ENCODE measurements at regions not wholly inside any gene's neighbourhood (a gene's known extent, or its start where the extent isn't known, plus 50 kb on each side); places are given as distances from the start of the nearest gene placed in this dataset.

GRCh38 chr12:88882662-88883061 is 302.4 kb upstream of the KITLG start:
- H3K27ac ChIP-seq (ENCODE audit: low read depth, low read length): no peak overlapping the region
- no peaks in the 10 kb centered on the region for H3K36me3 ChIP-seq (ENCODE audit: insufficient read depth, low read length)
- no peaks in the 10 kb centered on the region for H3K27me3 ChIP-seq (ENCODE audit: insufficient read depth, low read length)
- H2AFZ ChIP-seq (ENCODE audit: low read length, unreplicated experiment): no peak overlapping the region
- no peaks in the 10 kb centered on the region for H3K79me2 ChIP-seq (ENCODE audit: control insufficient read depth, insufficient read depth, low read length, unreplicated experiment)
- no peaks in the 10 kb centered on the region for H3K4me1 ChIP-seq (ENCODE audit: control insufficient read depth, insufficient read depth, low read length, unreplicated experiment)
- no peak overlapping the region for H3K4me3 ChIP-seq (ENCODE audit: low read depth, low read length)

- no peaks in the 10 kb centered on the region for H3K79me2 ChIP-seq (ENCODE audit: control insufficient read depth, insufficient read depth, low read length, unreplicated experiment)
- H3K4me1 ChIP-seq (ENCODE audit: control insufficient read depth, insufficient read depth, low read length, unreplicated experiment): no peaks in the 10 kb centered on the region
- no peak overlapping the region for H3K27ac ChIP-seq (ENCODE audit: low read depth, low read length)
- H2AFZ ChIP-seq (ENCODE audit: low read length, unreplicated experiment): no peak overlapping the region
- H3K27me3 ChIP-seq (ENCODE audit: insufficient read depth, low read length): no peaks in the 10 kb centered on the region
- no peaks in the 10 kb centered on the region for H3K36me3 ChIP-seq (ENCODE audit: insufficient read depth, low read length)
- H3K4me3 ChIP-seq (ENCODE audit: low read depth, low read length): no peak overlapping the region
These were observed 299.8 kb upstream of the KITLG start for GRCh38 chr12:88880051-88880450.

DNA sequence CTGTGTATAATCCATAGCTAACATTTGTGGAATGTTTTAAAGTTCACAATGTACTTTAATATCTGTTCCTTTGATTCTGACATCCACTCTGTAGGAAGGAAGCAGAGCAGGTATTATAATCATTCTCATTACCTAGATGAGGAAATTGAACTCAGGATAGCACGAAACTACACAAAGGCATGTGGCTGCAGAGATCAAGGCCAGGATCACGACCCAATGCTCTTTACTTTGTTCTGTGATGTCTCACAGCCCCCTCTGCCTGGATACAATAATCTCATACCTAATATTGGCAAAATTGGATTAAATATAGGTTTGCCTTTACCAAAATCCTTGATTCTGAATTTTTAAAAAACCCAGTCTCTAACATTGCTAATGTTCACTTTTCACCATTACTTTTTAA is 298.0 kb upstream of the KITLG start:
- no peaks in the 10 kb centered on the region for H3K4me1 ChIP-seq (ENCODE audit: control insufficient read depth, insufficient read depth, low read length, unreplicated experiment)
- H3K4me3 ChIP-seq (ENCODE audit: low read depth, low read length): no peak overlapping the region
- no peak overlapping the region for H2AFZ ChIP-seq (ENCODE audit: low read length, unreplicated experiment)
- no peaks in the 10 kb centered on the region for H3K36me3 ChIP-seq (ENCODE audit: insufficient read depth, low read length)
- H3K27ac ChIP-seq (ENCODE audit: low read depth, low read length): no peak overlapping the region
- H3K79me2 ChIP-seq (ENCODE audit: control insufficient read depth, insufficient read depth, low read length, unreplicated experiment): no peaks in the 10 kb centered on the region
- H3K27me3 ChIP-seq (ENCODE audit: insufficient read depth, low read length): no peaks in the 10 kb centered on the region

- H2AFZ ChIP-seq (ENCODE audit: low read length, unreplicated experiment): no peak overlapping the region
- H3K36me3 ChIP-seq (ENCODE audit: insufficient read depth, low read length): no peaks in the 10 kb centered on the region
- H3K4me3 ChIP-seq (ENCODE audit: low read depth, low read length): no peak overlapping the region
- no peak overlapping the region for H3K27ac ChIP-seq (ENCODE audit: low read depth, low read length)
- no peaks in the 10 kb centered on the region for H3K4me1 ChIP-seq (ENCODE audit: control insufficient read depth, insufficient read depth, low read length, unreplicated experiment)
- H3K27me3 ChIP-seq (ENCODE audit: insufficient read depth, low read length): no peaks in the 10 kb centered on the region
- H3K79me2 ChIP-seq (ENCODE audit: control insufficient read depth, insufficient read depth, low read length, unreplicated experiment): no peaks in the 10 kb centered on the region
These were observed 296.6 kb upstream of the KITLG start for GRCh38 chr12:88876857-88877256.

DNA sequence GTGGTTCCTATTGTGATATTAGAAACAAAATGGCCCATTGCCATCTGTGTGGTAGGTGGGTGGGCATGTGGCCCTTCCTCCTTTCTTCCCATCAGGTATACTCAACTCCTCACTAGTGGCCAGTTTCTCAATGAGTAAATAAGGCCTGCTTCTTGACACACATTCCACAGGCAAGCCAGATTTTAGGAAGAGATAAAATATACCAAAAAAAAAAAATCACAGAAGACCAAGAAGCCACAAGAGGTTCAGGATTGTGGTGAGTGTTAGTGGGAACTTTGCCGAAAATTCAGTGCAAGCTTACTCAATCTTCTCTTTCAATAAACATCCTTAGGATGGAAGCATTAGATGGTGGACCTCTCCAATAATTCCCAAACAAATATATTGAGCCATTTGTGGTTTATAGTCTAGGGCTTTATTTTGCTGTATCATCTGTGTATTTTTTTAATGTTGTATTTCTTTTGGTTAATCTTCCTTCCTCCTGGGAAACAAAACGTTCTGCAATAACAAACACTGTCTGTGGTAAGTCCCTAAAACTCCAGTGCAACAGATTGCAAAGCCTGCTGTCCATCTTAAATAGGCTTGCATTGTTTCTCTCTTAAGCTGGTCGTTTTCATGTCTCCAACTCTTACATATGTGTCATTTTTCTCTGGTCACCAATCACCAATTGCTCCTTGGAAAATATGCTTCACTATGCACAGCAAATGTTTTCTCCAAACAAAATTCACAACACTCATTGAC is 289.9 kb upstream of the KITLG start:
- no peaks in the 10 kb centered on the region for H3K79me2 ChIP-seq (ENCODE audit: control insufficient read depth, insufficient read depth, low read length, unreplicated experiment)
- H3K4me3 ChIP-seq (ENCODE audit: low read depth, low read length): no peak overlapping the region
- H3K36me3 ChIP-seq (ENCODE audit: insufficient read depth, low read length): no peaks in the 10 kb centered on the region
- no peaks in the 10 kb centered on the region for H3K27me3 ChIP-seq (ENCODE audit: insufficient read depth, low read length)
- no peak overlapping the region for H2AFZ ChIP-seq (ENCODE audit: low read length, unreplicated experiment)
- no peak overlapping the region for H3K27ac ChIP-seq (ENCODE audit: low read depth, low read length)
- no peaks in the 10 kb centered on the region for H3K4me1 ChIP-seq (ENCODE audit: control insufficient read depth, insufficient read depth, low read length, unreplicated experiment)

- no peak overlapping the region for H2AFZ ChIP-seq (ENCODE audit: low read length, unreplicated experiment)
- no peaks in the 10 kb centered on the region for H3K27me3 ChIP-seq (ENCODE audit: insufficient read depth, low read length)
- H3K27ac ChIP-seq (ENCODE audit: low read depth, low read length): no peak overlapping the region
- no peaks in the 10 kb centered on the region for H3K79me2 ChIP-seq (ENCODE audit: control insufficient read depth, insufficient read depth, low read length, unreplicated experiment)
- no peaks in the 10 kb centered on the region for H3K4me1 ChIP-seq (ENCODE audit: control insufficient read depth, insufficient read depth, low read length, unreplicated experiment)
- H3K4me3 ChIP-seq (ENCODE audit: low read depth, low read length): no peak overlapping the region
- H3K36me3 ChIP-seq (ENCODE audit: insufficient read depth, low read length): no peaks in the 10 kb centered on the region
These were observed 287.8 kb upstream of the KITLG start for GRCh38 chr12:88868050-88868449.

- H3K4me1 ChIP-seq (ENCODE audit: control insufficient read depth, insufficient read depth, low read length, unreplicated experiment): no peaks in the 10 kb centered on the region
- no peak overlapping the region for H3K4me3 ChIP-seq (ENCODE audit: low read depth, low read length)
These were observed 287.2 kb upstream of the KITLG start for GRCh38 chr12:88867510-88867909.

GRCh38 chr12:88866881-88867280 is 286.6 kb upstream of the KITLG start:
- no peak overlapping the region for H2AFZ ChIP-seq (ENCODE audit: low read length, unreplicated experiment)
- H3K4me1 ChIP-seq (ENCODE audit: control insufficient read depth, insufficient read depth, low read length, unreplicated experiment): no peaks in the 10 kb centered on the region
- no peak overlapping the region for H3K4me3 ChIP-seq (ENCODE audit: low read depth, low read length)
- no peak overlapping the region for H3K27ac ChIP-seq (ENCODE audit: low read depth, low read length)
- no peaks in the 10 kb centered on the region for H3K36me3 ChIP-seq (ENCODE audit: insufficient read depth, low read length)
- no peaks in the 10 kb centered on the region for H3K79me2 ChIP-seq (ENCODE audit: control insufficient read depth, insufficient read depth, low read length, unreplicated experiment)
- no peaks in the 10 kb centered on the region for H3K27me3 ChIP-seq (ENCODE audit: insufficient read depth, low read length)

More at GRCh38 chr12:88867510-88867909, 287.2 kb upstream of the KITLG start:
- Histone ChIP-seq H3K36me3 (ENCODE audit: insufficient read depth, low read length) (no peaks in the 10 kb centered on the region), H3K79me2 (ENCODE audit: control insufficient read depth, insufficient read depth, low read length, unreplicated experiment) (no peaks in the 10 kb centered on the region), H3K27me3 (ENCODE audit: insufficient read depth, low read length) (no peaks in the 10 kb centered on the region), H3K27ac (ENCODE audit: low read depth, low read length) (no peak overlapping the region), H2AFZ (ENCODE audit: low read length, unreplicated experiment) (no peak overlapping the region)

- no peaks in the 10 kb centered on the region for H3K79me2 ChIP-seq (ENCODE audit: control insufficient read depth, insufficient read depth, low read length, unreplicated experiment)
- no peak overlapping the region for H2AFZ ChIP-seq (ENCODE audit: low read length, unreplicated experiment)
- H3K36me3 ChIP-seq (ENCODE audit: insufficient read depth, low read length): no peaks in the 10 kb centered on the region
- no peaks in the 10 kb centered on the region for H3K27me3 ChIP-seq (ENCODE audit: insufficient read depth, low read length)
- no peaks in the 10 kb centered on the region for H3K4me1 ChIP-seq (ENCODE audit: control insufficient read depth, insufficient read depth, low read length, unreplicated experiment)
- H3K4me3 ChIP-seq (ENCODE audit: low read depth, low read length): no peak overlapping the region
- H3K27ac ChIP-seq (ENCODE audit: low read depth, low read length): no peak overlapping the region
These were observed 285.3 kb upstream of the KITLG start for GRCh38 chr12:88865537-88865936.

GRCh38 chr12:88860851-88861250 is 280.6 kb upstream of the KITLG start:
- Histone ChIP-seq H2AFZ (ENCODE audit: low read length, unreplicated experiment) (no peak overlapping the region), H3K27ac (ENCODE audit: low read depth, low read length) (no peak overlapping the region), H3K4me1 (ENCODE audit: control insufficient read depth, insufficient read depth, low read length, unreplicated experiment) (no peaks in the 10 kb centered on the region), H3K36me3 (ENCODE audit: insufficient read depth, low read length) (no peaks in the 10 kb centered on the region), H3K27me3 (ENCODE audit: insufficient read depth, low read length) (no peaks in the 10 kb centered on the region), H3K79me2 (ENCODE audit: control insufficient read depth, insufficient read depth, low read length, unreplicated experiment) (no peaks in the 10 kb centered on the region), H3K4me3 (ENCODE audit: low read depth, low read length) (no peak overlapping the region)

DNA sequence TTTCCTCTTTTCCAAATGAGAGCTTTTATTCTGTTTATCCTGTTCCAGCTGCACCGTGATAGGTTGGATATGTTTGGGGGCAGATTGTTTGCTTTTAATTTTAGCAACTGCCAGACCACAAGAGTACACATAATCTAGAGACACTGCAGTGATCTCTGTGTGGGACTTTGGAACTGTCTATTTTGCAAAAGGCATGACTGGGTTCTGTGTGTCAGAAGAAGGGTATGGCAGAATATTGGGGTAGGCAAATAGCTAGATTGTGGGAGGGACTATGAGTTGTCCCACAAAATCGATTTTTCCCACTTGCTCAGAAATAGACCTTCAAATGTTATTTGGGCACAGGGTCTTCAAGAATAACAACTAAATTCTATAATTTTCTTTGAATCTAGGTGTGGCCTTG is 275.9 kb upstream of the KITLG start:
- Histone ChIP-seq H2AFZ (ENCODE audit: low read length, unreplicated experiment) (no peak overlapping the region), H3K36me3 (ENCODE audit: insufficient read depth, low read length) (no peaks in the 10 kb centered on the region), H3K27me3 (ENCODE audit: insufficient read depth, low read length) (no peaks in the 10 kb centered on the region), H3K27ac (ENCODE audit: low read depth, low read length) (no peak overlapping the region), H3K79me2 (ENCODE audit: control insufficient read depth, insufficient read depth, low read length, unreplicated experiment) (no peaks in the 10 kb centered on the region), H3K4me3 (ENCODE audit: low read depth, low read length) (no peak overlapping the region), H3K4me1 (ENCODE audit: control insufficient read depth, insufficient read depth, low read length, unreplicated experiment) (peaks cover 15% of the 10 kb centered on the region)
